Kidney epithelial cell (primary cell): ENCODE measurements at regions not wholly inside any gene's neighbourhood (a gene's known extent, or its start where the extent isn't known, plus 50 kb on each side); places are given as distances from the start of the nearest gene placed in this dataset.

Experiments used
- DNase-seq: peaks from one replicate; pipeline ENCODE4 v3.0.0-alpha.2; 2010; ENCODE audit warnings: low read depth
- H3K27me3 ChIP-seq: 2 replicates; pipeline ENCODE4 v1.6.0; 2011; ENCODE audit warnings: low read length; ENCODE audit not compliant: control insufficient read depth, insufficient read depth
- H3K36me3 ChIP-seq: 2 replicates; pipeline ENCODE4 v1.5.1; 2011; ENCODE audit warnings: low read length; ENCODE audit not compliant: control insufficient read depth, insufficient read depth
- H3K4me3 ChIP-seq: 2 replicates; pipeline ENCODE4 v1.5.1; 2011; ENCODE audit warnings: low read depth, mild to moderate bottlenecking, control low read depth, low read length
- TF ChIP-seq, protein P1 (sequence below): IDR thresholded peaks from 2 replicates; pipeline ENCODE4 v1.5.1; 2011; ENCODE audit warnings: mild to moderate bottlenecking, moderate library complexity, low read length, control low read depth, inconsistent platforms; ENCODE audit not compliant: insufficient read depth, poor library complexity, severe bottlenecking

DNA sequence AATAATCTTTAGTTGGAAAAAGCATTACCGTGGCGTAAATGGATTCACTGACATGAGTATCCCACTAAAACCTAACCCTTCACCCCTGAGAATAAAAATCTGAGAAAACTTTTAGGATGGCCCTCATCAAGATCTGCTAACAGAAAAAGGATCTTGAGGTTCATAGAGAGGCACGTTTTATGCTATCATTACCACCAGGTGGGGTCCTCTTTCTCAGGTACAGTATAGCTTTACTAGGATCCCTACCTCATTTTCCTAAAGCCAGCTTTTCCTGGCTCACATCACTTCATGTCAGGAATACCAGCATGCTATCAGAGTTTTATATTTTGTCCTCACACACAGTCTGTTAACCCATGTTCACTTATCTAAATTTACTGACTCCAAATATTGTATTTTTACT is 173.7 kb downstream of the POM121L12 start:
- no peak for DNase-seq
- Histone ChIP-seq H3K4me3 (no peak overlapping the region), H3K27me3 (no peaks in the 10 kb centered on the region), H3K36me3 (no peaks in the 10 kb centered on the region)
- TF ChIP-seq, protein P1, sequence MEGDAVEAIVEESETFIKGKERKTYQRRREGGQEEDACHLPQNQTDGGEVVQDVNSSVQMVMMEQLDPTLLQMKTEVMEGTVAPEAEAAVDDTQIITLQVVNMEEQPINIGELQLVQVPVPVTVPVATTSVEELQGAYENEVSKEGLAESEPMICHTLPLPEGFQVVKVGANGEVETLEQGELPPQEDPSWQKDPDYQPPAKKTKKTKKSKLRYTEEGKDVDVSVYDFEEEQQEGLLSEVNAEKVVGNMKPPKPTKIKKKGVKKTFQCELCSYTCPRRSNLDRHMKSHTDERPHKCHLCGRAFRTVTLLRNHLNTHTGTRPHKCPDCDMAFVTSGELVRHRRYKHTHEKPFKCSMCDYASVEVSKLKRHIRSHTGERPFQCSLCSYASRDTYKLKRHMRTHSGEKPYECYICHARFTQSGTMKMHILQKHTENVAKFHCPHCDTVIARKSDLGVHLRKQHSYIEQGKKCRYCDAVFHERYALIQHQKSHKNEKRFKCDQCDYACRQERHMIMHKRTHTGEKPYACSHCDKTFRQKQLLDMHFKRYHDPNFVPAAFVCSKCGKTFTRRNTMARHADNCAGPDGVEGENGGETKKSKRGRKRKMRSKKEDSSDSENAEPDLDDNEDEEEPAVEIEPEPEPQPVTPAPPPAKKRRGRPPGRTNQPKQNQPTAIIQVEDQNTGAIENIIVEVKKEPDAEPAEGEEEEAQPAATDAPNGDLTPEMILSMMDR: no peak

DNA sequence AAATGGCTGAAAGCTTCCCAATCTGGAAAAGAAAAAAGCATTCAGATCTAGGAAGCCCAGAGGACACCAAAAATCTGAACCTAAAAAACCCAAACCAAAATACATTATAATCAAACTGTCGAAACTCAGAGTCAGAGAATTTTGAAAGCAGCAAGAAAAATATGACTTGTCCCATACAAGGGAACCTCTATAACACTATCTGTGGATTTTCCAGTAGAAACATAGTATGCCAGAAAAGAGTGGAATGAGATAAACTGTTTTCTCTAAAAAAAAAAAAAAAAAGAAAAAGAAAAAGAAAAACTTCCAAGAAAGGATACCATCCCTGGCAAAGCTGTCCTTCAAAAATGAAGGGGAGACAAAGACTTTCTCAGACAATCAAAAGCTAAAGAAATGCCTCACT is 179.0 kb downstream of the POM121L12 start:
- Histone ChIP-seq H3K4me3 (no peak overlapping the region), H3K27me3 (peaks cover 3% of the 10 kb centered on the region), H3K36me3 (no peaks in the 10 kb centered on the region)
- no peak for DNase-seq
- TF ChIP-seq, protein P1: no peak

DNA sequence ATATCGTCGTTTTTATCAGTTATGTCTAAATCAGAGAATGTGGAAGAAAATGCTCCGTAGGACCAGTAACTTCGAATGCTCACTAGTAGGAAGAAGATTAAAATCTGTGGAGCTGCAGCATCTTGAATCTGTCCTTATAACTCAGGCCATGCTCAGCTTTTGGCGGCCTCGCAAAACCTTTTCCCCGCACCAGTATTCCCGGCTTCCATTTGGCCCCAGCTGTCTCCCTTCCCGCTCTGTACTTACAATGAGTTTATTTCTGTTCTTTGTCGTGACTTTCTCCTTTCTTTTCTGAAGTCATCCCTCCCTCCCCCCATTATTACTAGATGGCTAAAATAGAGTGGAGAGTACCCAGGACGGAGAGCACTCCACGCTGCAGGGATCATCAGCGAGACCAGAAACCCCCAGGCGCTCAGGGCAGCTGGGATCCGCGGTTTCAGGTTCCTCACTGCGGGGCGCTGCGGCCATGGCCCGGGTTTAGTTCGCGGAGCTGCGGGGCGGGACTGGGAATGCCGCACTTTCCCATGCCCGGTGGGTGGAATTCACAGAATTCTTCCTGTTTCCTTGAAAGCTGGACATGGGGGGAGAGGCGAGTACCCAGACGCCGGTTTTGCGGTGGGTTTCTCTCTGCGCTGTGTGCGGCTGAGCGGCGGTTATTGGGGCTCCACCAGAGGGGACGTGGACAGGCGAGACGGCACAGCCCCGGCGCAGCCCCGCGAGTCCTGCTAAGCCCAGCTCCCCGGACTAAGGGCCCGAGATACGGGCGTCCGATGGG is 183.5 kb downstream of the POM121L12 start:
- H3K36me3 ChIP-seq: no peaks in the 10 kb centered on the region
- H3K4me3 ChIP-seq: peak overlapping the region; percentile 47
- DNase-seq: no peak
- TF ChIP-seq, protein P1: no peak
- H3K27me3 ChIP-seq: peaks cover 3% of the 10 kb centered on the region

DNA sequence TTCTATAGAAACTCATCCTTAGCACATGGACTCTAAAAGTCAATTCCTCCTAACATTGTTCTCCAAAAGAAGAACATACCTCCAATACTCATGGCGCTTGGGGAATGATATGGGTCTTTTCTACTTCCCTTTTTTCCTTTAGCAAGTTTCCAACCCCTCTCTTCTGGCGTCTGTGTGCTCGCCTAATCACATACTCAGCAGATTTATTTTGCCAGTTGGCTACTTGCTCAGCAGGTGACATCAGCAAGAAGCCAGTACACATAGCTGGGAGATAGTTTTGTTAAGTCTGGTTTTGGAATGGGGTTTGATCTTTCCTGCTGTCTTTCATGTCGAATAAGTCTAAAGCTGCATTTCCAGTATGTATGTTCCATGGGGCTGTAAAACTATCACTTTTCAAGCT is 193.8 kb downstream of the POM121L12 start:
- DNase-seq: no peak
- no peaks in the 10 kb centered on the region for H3K36me3 ChIP-seq
- H3K4me3 ChIP-seq: no peak overlapping the region
- TF ChIP-seq, protein P1: no peak
- no peaks in the 10 kb centered on the region for H3K27me3 ChIP-seq

DNA sequence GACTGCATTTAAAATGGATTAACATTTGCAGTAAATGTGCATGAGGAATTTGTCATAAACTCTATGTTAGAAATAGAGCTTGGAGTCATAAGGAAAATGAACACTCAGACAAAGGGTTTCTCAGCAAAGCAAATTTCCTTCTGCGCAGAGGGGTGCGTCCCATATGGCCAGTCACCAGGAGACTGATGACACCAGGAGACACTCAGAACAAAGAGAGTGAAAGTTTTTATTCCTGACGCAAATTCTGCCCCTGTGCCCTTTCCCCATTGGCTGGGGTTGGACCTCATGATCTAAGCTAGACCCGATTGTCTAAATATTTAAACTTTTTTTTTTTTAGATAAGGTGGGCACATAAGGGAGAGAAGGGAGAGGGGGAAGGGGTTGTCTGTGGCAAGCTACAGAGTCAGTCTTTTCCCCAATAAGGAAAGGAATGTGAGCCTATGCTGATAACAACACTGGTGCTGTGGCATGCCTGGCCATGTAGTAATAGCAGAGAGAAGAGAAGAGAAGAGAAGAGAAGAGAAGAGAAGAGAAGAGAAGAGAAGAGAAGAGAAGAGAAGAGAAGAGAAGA is 202.0 kb downstream of the POM121L12 start:
- H3K36me3 ChIP-seq: no peaks in the 10 kb centered on the region
- TF ChIP-seq, protein P1: no peak
- DNase-seq: no peak
- H3K27me3 ChIP-seq: no peaks in the 10 kb centered on the region
- no peak overlapping the region for H3K4me3 ChIP-seq
